ENCODE measurements at regions not wholly inside any gene's neighbourhood (a gene's known extent, or its start where the extent isn't known, plus 50 kb on each side); places are given as distances from the start of the nearest gene placed in this dataset.
"Not testable (repeated sequence)": the region's sequence is repeated elsewhere in the genome, so short reads cannot be mapped to it uniquely, and the experiment has no call there.

DNA sequence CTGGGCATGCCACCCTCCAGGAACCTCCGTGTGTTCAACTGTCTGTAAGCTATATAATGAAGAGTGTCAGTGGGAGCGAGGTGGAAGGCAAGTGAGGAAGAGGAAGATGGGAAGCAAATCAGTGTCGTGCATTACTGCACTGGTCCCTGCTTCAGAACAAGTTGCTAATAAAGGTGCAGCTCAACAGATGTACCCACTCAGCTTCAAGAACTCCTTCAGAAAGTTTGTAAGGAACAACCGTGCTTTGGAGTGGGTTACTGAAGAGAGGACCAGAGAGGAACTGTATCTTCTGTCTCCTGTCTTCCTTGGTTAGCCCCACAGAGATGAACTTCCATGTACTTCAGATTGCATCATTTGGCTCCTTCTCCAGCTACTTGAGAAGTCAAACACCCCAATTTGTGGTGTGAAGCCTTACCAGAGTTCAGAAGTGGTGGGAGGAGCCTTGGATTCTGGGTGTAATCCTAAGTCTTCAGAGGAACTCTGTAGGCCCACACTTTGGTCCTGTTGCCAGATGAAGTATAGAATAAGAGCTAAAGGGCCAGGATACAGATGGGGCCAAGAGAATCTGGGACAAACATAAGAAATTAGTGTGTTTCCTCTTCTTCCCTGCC is 290.5 kb upstream of the PROX1 start:
- H3K27me3 ChIP-seq (ENCODE audit: control insufficient read depth in 3 of 3, insufficient read depth in 3 of 3, low read length in 3 of 3) = no peaks in the 10 kb centered on the region
- DNase-seq (no peak), FAIRE-seq (no peak)
- peaks cover 0 to 23% (median 8%) of the 10 kb centered on the region in 3 donors for H3K4me1 ChIP-seq (ENCODE audit: control insufficient read depth in 3 of 3, insufficient read depth in 2 of 3, low read depth in 1 of 3, low read length in 2 of 3)
- H3K4me3 ChIP-seq (ENCODE audit: low read depth in 1 of 3, low read length in 3 of 3) = no peak overlapping the region
- H3K9me3 ChIP-seq (ENCODE audit: control insufficient read depth in 2 of 2, insufficient read depth in 1 of 2, low read depth in 1 of 2, low read length in 1 of 2) = no peaks in the 10 kb centered on the region
- 80 to 96% (median 86%) methylated on average over 4 of the region's 4 CpGs for WGBS, 3 donors
- no peaks in the 10 kb centered on the region for H3K36me3 ChIP-seq (ENCODE audit: control insufficient read depth in 3 of 3, insufficient read depth in 2 of 3, low read depth in 1 of 3, low read length in 3 of 3)
- H3K27ac ChIP-seq (ENCODE audit: low read depth in 1 of 3, low read length in 2 of 3) = no peak overlapping the region

DNA sequence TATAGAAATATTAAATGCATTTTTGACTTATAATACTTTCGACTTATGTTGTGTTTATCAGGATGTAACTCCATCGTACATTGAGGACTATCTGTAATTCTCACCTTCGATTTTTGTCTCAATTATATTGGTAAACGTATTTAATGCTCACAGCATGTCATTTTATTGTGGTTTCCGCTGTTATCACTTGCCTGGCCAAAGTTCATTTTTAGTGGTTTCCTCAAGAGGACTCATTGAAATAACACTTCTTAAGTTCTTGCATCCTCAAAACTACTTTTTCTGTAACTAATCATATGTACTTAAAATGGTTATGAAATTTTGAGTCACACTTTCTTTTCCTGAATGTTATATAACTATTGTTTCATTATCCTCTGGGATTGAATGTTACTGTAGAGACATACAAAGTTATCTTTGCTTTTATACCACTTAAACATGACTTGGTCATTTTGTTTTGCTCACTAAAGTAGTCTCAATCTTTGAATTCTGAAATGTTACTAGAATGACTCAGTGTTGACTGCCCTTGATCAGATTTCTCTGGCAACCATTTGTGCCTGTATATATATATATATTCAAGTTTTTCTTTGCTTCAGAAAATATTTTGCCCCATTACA is 289.6 kb upstream of the PROX1 start:
- no peak overlapping the region for H3K4me3 ChIP-seq (ENCODE audit: low read depth in 1 of 3, low read length in 3 of 3)
- H3K27ac ChIP-seq (ENCODE audit: low read depth in 1 of 3, low read length in 2 of 3) = peak overlapping the region in 1 of 3 donors; percentile 15
- WGBS, 3 donors = 13 to 51% (median 38%) methylated on average over 5 of the region's 5 CpGs
- no peaks in the 10 kb centered on the region for H3K27me3 ChIP-seq (ENCODE audit: control insufficient read depth in 3 of 3, insufficient read depth in 3 of 3, low read length in 3 of 3)
- FAIRE-seq (no peak), DNase-seq (peak; percentile 57 to 60)
- no peaks in the 10 kb centered on the region for H3K9me3 ChIP-seq (ENCODE audit: control insufficient read depth in 2 of 2, insufficient read depth in 1 of 2, low read depth in 1 of 2, low read length in 1 of 2)
- peaks cover 0 to 14% (median 2%) of the 10 kb centered on the region in 3 donors for H3K4me1 ChIP-seq (ENCODE audit: control insufficient read depth in 3 of 3, insufficient read depth in 2 of 3, low read depth in 1 of 3, low read length in 2 of 3)
- H3K36me3 ChIP-seq (ENCODE audit: control insufficient read depth in 3 of 3, insufficient read depth in 2 of 3, low read depth in 1 of 3, low read length in 3 of 3) = no peaks in the 10 kb centered on the region

DNA sequence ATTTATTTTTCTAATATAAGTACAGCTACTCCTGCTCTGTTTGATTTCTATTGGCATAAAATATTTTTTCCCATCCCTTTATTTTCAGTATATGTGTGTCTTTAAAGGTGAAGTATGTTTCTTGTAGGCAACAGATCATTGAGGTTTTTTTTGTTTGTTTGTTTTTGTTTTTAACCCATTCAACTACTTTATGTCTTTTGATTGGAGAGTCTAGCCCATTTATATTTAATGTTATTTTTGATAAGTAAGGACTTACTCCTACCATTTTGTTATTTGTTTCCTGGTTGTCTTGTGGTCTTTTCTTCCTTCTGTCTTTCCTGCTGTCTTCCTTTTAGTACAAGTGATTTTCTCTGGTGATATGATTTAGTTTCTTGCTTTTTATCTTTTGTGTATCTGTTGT is 285.1 kb upstream of the PROX1 start:
- FAIRE-seq (no peak), DNase-seq (no peak)
- Histone ChIP-seq H3K36me3 (ENCODE audit: control insufficient read depth in 3 of 3, insufficient read depth in 2 of 3, low read depth in 1 of 3, low read length in 3 of 3) (no peaks in the 10 kb centered on the region), H3K27ac (ENCODE audit: low read depth in 1 of 3, low read length in 2 of 3) (no peak overlapping the region), H3K9me3 (ENCODE audit: control insufficient read depth in 2 of 2, insufficient read depth in 1 of 2, low read depth in 1 of 2, low read length in 1 of 2) (no peaks in the 10 kb centered on the region), H3K27me3 (ENCODE audit: control insufficient read depth in 3 of 3, insufficient read depth in 3 of 3, low read length in 3 of 3) (no peaks in the 10 kb centered on the region), H3K4me1 (ENCODE audit: control insufficient read depth in 3 of 3, insufficient read depth in 2 of 3, low read depth in 1 of 3, low read length in 2 of 3) (no peaks in the 10 kb centered on the region), H3K4me3 (ENCODE audit: low read depth in 1 of 3, low read length in 3 of 3) (no peak overlapping the region)

DNA sequence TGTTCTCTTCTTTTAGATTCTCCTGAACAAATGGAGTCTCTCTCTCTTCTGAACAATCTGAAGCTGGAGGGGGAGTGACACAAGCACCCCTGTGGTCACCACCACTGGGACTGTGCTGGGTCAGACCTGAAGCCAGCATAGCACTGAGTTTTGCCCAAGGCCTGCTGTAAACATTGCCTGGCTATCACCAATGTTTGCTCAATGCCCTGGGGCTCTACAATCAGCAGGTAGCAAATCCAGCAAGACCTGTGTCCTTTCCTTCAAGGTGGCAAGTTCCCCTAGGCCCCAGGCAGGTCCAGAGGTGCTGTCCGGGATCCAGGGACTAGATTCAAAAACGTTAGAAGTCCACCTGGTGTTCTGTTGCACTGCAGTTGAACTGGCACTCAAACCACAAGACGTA is 282.8 kb upstream of the PROX1 start:
- H3K4me3 ChIP-seq (ENCODE audit: low read depth in 1 of 3, low read length in 3 of 3) = no peak overlapping the region
- H3K27me3 ChIP-seq (ENCODE audit: control insufficient read depth in 3 of 3, insufficient read depth in 3 of 3, low read length in 3 of 3) = no peaks in the 10 kb centered on the region
- FAIRE-seq = no peak
- no peaks in the 10 kb centered on the region for H3K9me3 ChIP-seq (ENCODE audit: control insufficient read depth in 2 of 2, insufficient read depth in 1 of 2, low read depth in 1 of 2, low read length in 1 of 2)
- H3K36me3 ChIP-seq (ENCODE audit: control insufficient read depth in 3 of 3, insufficient read depth in 2 of 3, low read depth in 1 of 3, low read length in 3 of 3) = no peaks in the 10 kb centered on the region
- H3K4me1 ChIP-seq (ENCODE audit: control insufficient read depth in 3 of 3, insufficient read depth in 2 of 3, low read depth in 1 of 3, low read length in 2 of 3) = no peaks in the 10 kb centered on the region
- no peak for DNase-seq
- 72 to 81% (median 74%) methylated on average over 3 of the region's 3 CpGs for WGBS, 3 donors
- H3K27ac ChIP-seq (ENCODE audit: low read depth in 1 of 3, low read length in 2 of 3) = no peak overlapping the region

DNA sequence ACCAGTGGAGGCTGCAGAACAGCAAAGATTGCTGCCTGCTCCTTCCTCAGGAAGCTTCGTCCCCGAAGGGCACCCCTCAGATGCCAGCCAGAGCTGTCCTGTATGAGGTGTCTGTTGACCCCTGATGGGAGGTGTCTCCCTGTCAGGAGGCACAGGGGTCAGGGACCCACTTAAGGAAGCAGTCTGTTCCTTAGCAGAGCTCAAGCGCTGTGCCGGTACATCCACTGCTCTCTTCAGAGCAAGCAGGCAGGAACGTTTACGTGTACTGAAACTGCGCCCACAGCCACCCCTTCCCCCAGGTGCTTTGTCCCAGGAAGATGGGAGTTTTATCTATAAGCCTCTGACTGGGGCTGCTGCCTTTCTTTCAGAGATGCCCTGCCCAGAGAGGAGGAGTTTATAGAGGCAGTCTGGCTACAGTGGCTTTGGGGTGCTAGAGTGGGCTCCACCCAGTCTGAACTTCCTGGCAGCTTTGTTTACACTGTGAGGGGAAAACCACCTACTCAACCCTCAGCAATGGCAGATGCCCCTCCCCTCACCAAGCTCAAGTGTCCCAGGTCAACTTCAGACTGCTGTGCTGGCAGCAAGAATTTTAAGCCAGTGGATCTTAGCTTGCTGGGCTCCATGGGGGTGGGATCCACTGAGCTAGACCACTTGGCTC is 275.8 kb upstream of the PROX1 start:
- not testable (repeated sequence) for H3K27ac ChIP-seq (ENCODE audit: low read depth in 1 of 3, low read length in 2 of 3); H3K4me3 ChIP-seq (ENCODE audit: low read depth in 1 of 3, low read length in 3 of 3); DNase-seq; H3K27me3 ChIP-seq (ENCODE audit: control insufficient read depth in 3 of 3, insufficient read depth in 3 of 3, low read length in 3 of 3); H3K36me3 ChIP-seq (ENCODE audit: control insufficient read depth in 3 of 3, insufficient read depth in 2 of 3, low read depth in 1 of 3, low read length in 3 of 3); H3K9me3 ChIP-seq (ENCODE audit: control insufficient read depth in 2 of 2, insufficient read depth in 1 of 2, low read depth in 1 of 2, low read length in 1 of 2); FAIRE-seq
- 82 to 88% (median 83%) methylated on average over 7 of the region's 7 CpGs for WGBS, 3 donors
- H3K4me1 ChIP-seq (ENCODE audit: control insufficient read depth in 3 of 3, insufficient read depth in 2 of 3, low read depth in 1 of 3, low read length in 2 of 3) = peaks cover 0 to 10% (median 0%) of the 10 kb centered on the region in 3 donors

DNA sequence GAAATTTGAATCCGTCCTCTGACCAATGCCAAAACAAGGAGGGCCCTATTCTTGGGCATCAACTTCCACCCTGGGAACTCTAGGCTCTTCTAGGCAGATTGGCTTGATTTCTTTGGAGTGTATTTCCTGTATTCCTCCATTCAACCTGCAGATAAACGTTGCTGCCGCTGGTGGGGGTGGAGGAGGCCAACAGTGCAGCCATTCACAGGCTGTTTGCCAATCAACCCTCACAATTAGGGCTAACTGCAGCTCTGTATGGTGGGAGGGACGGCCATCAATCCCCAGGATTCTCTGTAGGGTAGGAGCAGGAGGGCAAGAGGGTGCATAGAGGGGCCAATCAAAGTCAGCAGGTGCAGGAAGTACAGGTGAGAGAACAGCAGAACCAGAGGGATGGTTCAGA is 273.1 kb upstream of the PROX1 start:
- FAIRE-seq (no peak), DNase-seq (peak in 1 of 2 donors; percentile 38)
- 18 to 33% (median 25%) methylated on average over 4 of the region's 4 CpGs for WGBS, 3 donors
- Histone ChIP-seq H3K4me1 (ENCODE audit: control insufficient read depth in 3 of 3, insufficient read depth in 2 of 3, low read depth in 1 of 3, low read length in 2 of 3) (peaks cover 0 to 10% (median 0%) of the 10 kb centered on the region in 3 donors), H3K9me3 (ENCODE audit: control insufficient read depth in 2 of 2, insufficient read depth in 1 of 2, low read depth in 1 of 2, low read length in 1 of 2) (peaks cover 0 to 3% of the 10 kb centered on the region in 2 donors), H3K36me3 (ENCODE audit: control insufficient read depth in 3 of 3, insufficient read depth in 2 of 3, low read depth in 1 of 3, low read length in 3 of 3) (no peaks in the 10 kb centered on the region), H3K27ac (ENCODE audit: low read depth in 1 of 3, low read length in 2 of 3) (no peak overlapping the region), H3K27me3 (ENCODE audit: control insufficient read depth in 3 of 3, insufficient read depth in 3 of 3, low read length in 3 of 3) (no peaks in the 10 kb centered on the region), H3K4me3 (ENCODE audit: low read depth in 1 of 3, low read length in 3 of 3) (no peak overlapping the region)

DNA sequence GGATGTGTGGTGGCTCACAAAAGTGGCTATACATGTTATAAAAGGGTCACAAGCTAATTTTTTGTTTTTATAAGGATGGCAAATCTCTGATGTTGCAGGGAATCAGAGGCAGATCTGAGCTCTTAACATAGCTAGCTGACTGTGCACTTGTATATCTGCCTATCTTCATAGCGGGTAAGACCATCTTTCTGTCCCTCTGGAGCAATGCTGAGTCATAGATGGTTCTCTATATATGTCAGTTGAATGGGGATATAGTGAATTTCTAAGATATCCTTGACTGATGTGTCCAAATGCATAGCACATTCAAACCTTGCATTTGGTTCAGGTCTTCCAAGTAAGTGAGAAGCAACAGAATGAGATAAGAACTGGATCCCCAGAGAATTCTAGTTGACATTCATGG is 272.6 kb upstream of the PROX1 start:
- H3K4me3 ChIP-seq (ENCODE audit: low read depth in 1 of 3, low read length in 3 of 3) = no peak overlapping the region
- no peaks in the 10 kb centered on the region for H3K36me3 ChIP-seq (ENCODE audit: control insufficient read depth in 3 of 3, insufficient read depth in 2 of 3, low read depth in 1 of 3, low read length in 3 of 3)
- H3K4me1 ChIP-seq (ENCODE audit: control insufficient read depth in 3 of 3, insufficient read depth in 2 of 3, low read depth in 1 of 3, low read length in 2 of 3) = peaks cover 0 to 10% (median 0%) of the 10 kb centered on the region in 3 donors
- DNase-seq (no peak), FAIRE-seq (no peak)
- H3K9me3 ChIP-seq (ENCODE audit: control insufficient read depth in 2 of 2, insufficient read depth in 1 of 2, low read depth in 1 of 2, low read length in 1 of 2) = peaks cover 0 to 3% of the 10 kb centered on the region in 2 donors
- H3K27ac ChIP-seq (ENCODE audit: low read depth in 1 of 3, low read length in 2 of 3) = no peak overlapping the region
- WGBS, 3 donors = 58 to 90% (median 84%) methylated on average over 1 of the region's 1 CpG
- H3K27me3 ChIP-seq (ENCODE audit: control insufficient read depth in 3 of 3, insufficient read depth in 3 of 3, low read length in 3 of 3) = no peaks in the 10 kb centered on the region

DNA sequence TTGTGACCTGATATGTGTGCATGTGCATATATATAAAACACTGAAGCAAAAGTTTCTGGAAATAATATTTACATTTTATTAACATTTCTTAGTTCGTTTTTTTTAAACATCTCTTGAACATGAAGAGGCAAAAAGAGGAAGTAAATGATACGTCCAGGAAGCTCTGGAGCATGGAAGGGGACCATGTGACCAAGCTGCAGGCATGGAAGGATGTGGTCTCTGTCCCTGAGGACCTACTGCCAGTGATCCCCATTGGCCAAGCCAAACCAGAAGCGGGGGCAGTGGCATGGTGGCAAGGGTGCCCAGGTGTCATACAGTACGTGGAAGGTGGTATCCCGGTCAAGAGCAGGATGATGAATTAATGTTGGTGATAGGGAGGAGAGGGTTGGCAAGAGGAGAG is 268.3 kb upstream of the PROX1 start:
- Histone ChIP-seq H3K4me1 (ENCODE audit: control insufficient read depth in 3 of 3, insufficient read depth in 2 of 3, low read depth in 1 of 3, low read length in 2 of 3) (peaks cover 0 to 4% (median 0%) of the 10 kb centered on the region in 3 donors), H3K36me3 (ENCODE audit: control insufficient read depth in 3 of 3, insufficient read depth in 2 of 3, low read depth in 1 of 3, low read length in 3 of 3) (no peaks in the 10 kb centered on the region), H3K27ac (ENCODE audit: low read depth in 1 of 3, low read length in 2 of 3) (no peak overlapping the region), H3K27me3 (ENCODE audit: control insufficient read depth in 3 of 3, insufficient read depth in 3 of 3, low read length in 3 of 3) (no peaks in the 10 kb centered on the region), H3K4me3 (ENCODE audit: low read depth in 1 of 3, low read length in 3 of 3) (no peak overlapping the region), H3K9me3 (ENCODE audit: control insufficient read depth in 2 of 2, insufficient read depth in 1 of 2, low read depth in 1 of 2, low read length in 1 of 2) (peaks cover 0 to 2% of the 10 kb centered on the region in 2 donors)
- FAIRE-seq (no peak), DNase-seq (no peak)
- WGBS, 3 donors = 60 to 81% (median 69%) methylated on average over 5 of the region's 5 CpGs

Measured in small intestine (tissue), 7 donors.